ENCODE measurements at regions not wholly inside any gene's neighbourhood (a gene's known extent, or its start where the extent isn't known, plus 50 kb on each side); places are given as distances from the start of the nearest gene placed in this dataset.

GRCh38 chr12:112570096-112570495, 151.3 kb downstream of the PTPN11 start:
- H3K27ac ChIP-seq (ENCODE audit: low read depth, low read length): no peak overlapping the region
- H3K9me3 ChIP-seq (ENCODE audit: control insufficient read depth, insufficient read depth, low read length): no peaks in the 10 kb centered on the region
- H3K9me2 ChIP-seq (replicated peaks; ENCODE audit: control insufficient read depth, low read length): no peaks in the 10 kb centered on the region
- no peaks in the 10 kb centered on the region for H3K4me1 ChIP-seq (ENCODE audit: control insufficient read depth, low read length)
- H3K79me2 ChIP-seq (ENCODE audit: control insufficient read depth, low read length): no peaks in the 10 kb centered on the region
- H4K20me1 ChIP-seq (ENCODE audit: control insufficient read depth, insufficient read depth, low read depth, low read length): no peaks in the 10 kb centered on the region
- no peak overlapping the region for H3K4me3 ChIP-seq (ENCODE audit: low read length)
- no peaks in the 10 kb centered on the region for H3F3A ChIP-seq (ENCODE audit: control insufficient read depth, insufficient read depth)
- no peak overlapping the region for H3K4me2 ChIP-seq (ENCODE audit: low read length)
- H3K36me3 ChIP-seq (ENCODE audit: control insufficient read depth, low read length): no peaks in the 10 kb centered on the region
- 0 out of 2 replicates have a peak, but pooled peaks cover 2% of the 10 kb centered on the region for H3K27me3 ChIP-seq (ENCODE audit: control insufficient read depth, low read length)
- TF ChIP-seq CTCF (IDR thresholded peaks at IDR 0.05; ENCODE audit: low read depth, low read length, poor library complexity, severe bottlenecking): no peak
- no peak for TF ChIP-seq EZH2phosphoT487 (IDR thresholded peaks at IDR 0.05; ENCODE audit: borderline replicate concordance, low read length)

GRCh38 chr12:112573141-112573540, 154.4 kb downstream of the PTPN11 start:
- H3K4me3 ChIP-seq (ENCODE audit: low read length): no peak overlapping the region
- no peaks in the 10 kb centered on the region for H3K36me3 ChIP-seq (ENCODE audit: control insufficient read depth, low read length)
- TF ChIP-seq EZH2phosphoT487 (IDR thresholded peaks at IDR 0.05; ENCODE audit: borderline replicate concordance, low read length) (no peak), CTCF (IDR thresholded peaks at IDR 0.05; ENCODE audit: low read depth, low read length, poor library complexity, severe bottlenecking) (no peak)
- H4K20me1 ChIP-seq (ENCODE audit: control insufficient read depth, insufficient read depth, low read depth, low read length): no peaks in the 10 kb centered on the region
- H3K9me2 ChIP-seq (replicated peaks; ENCODE audit: control insufficient read depth, low read length): no peaks in the 10 kb centered on the region
- H3K4me1 ChIP-seq (ENCODE audit: control insufficient read depth, low read length): no peaks in the 10 kb centered on the region
- no peak overlapping the region for H3K27ac ChIP-seq (ENCODE audit: low read depth, low read length)
- H3F3A ChIP-seq (ENCODE audit: control insufficient read depth, insufficient read depth): no peaks in the 10 kb centered on the region
- no peak overlapping the region for H3K4me2 ChIP-seq (ENCODE audit: low read length)
- no peaks in the 10 kb centered on the region for H3K9me3 ChIP-seq (ENCODE audit: control insufficient read depth, insufficient read depth, low read length)
- 0 out of 2 replicates have a peak, but pooled peaks cover 4% of the 10 kb centered on the region for H3K27me3 ChIP-seq (ENCODE audit: control insufficient read depth, low read length)
- H3K79me2 ChIP-seq (ENCODE audit: control insufficient read depth, low read length): no peaks in the 10 kb centered on the region

GRCh38 chr12:112574896-112575558, 156.3 kb downstream of the PTPN11 start:
- no peaks in the 10 kb centered on the region for H3K36me3 ChIP-seq (ENCODE audit: control insufficient read depth, low read length)
- no peaks in the 10 kb centered on the region for H3K79me2 ChIP-seq (ENCODE audit: control insufficient read depth, low read length)
- H3K4me1 ChIP-seq (ENCODE audit: control insufficient read depth, low read length): no peaks in the 10 kb centered on the region
- no peaks in the 10 kb centered on the region for H3K9me2 ChIP-seq (replicated peaks; ENCODE audit: control insufficient read depth, low read length)
- no peak overlapping the region for H3K4me3 ChIP-seq (ENCODE audit: low read length)
- no peak overlapping the region for H3K27ac ChIP-seq (ENCODE audit: low read depth, low read length)
- H4K20me1 ChIP-seq (ENCODE audit: control insufficient read depth, insufficient read depth, low read depth, low read length): no peaks in the 10 kb centered on the region
- no peaks in the 10 kb centered on the region for H3K9me3 ChIP-seq (ENCODE audit: control insufficient read depth, insufficient read depth, low read length)
- no peak for TF ChIP-seq CTCF (IDR thresholded peaks at IDR 0.05; ENCODE audit: low read depth, low read length, poor library complexity, severe bottlenecking)
- no peak for TF ChIP-seq EZH2phosphoT487 (IDR thresholded peaks at IDR 0.05; ENCODE audit: borderline replicate concordance, low read length)
- H3K27me3 ChIP-seq (ENCODE audit: control insufficient read depth, low read length): peaks cover 9% of the 10 kb centered on the region
- H3K4me2 ChIP-seq (ENCODE audit: low read length): no peak overlapping the region
- H3F3A ChIP-seq (ENCODE audit: control insufficient read depth, insufficient read depth): no peaks in the 10 kb centered on the region

Data from DOHH2 (cell line).